ENCODE measurements at regions not wholly inside any gene's neighbourhood (a gene's known extent, or its start where the extent isn't known, plus 50 kb on each side); places are given as distances from the start of the nearest gene placed in this dataset.

GRCh38 chr10:107898392-107898791 lies 733.9 kb upstream of the SORCS1 start:
- TF ChIP-seq CTCF (conservative IDR thresholded peaks at IDR 0.05; ENCODE audit: low read length) (no peak), EZH2phosphoT487 (IDR thresholded peaks at IDR 0.05; ENCODE audit: borderline replicate concordance) (no peak)

Data from Loucy (cell line).